HG02678 (cell line): ENCODE measurements at regions not wholly inside any gene's neighbourhood (a gene's known extent, or its start where the extent isn't known, plus 50 kb on each side); places are given as distances from the start of the nearest gene placed in this dataset.

ENCODE experiments used
- ATAC-seq: cut with Tn5 transposase; IDR thresholded peaks from one replicate; pipeline ENCODE4 v1.9.1; 2021; ENCODE audit warnings: mild to moderate bottlenecking, moderate library complexity; ENCODE audit not compliant: unreplicated experiment

- ATAC-seq = no peak
Observed at GRCh38 chr13:74329962-74330361, 195.8 kb upstream of the KLF12 start.

- no peak for ATAC-seq
Observed at GRCh38 chr13:74325106-74325505, 190.9 kb upstream of the KLF12 start.

- ATAC-seq = no peak
Observed at GRCh38 chr13:74324338-74324737, 190.1 kb upstream of the KLF12 start.

- ATAC-seq = no peak
Observed at GRCh38 chr13:74322562-74322961, 188.4 kb upstream of the KLF12 start.

- ATAC-seq = no peak
Observed at GRCh38 chr13:74320282-74320681, 186.1 kb upstream of the KLF12 start.

GRCh38 chr13:74316547-74316946 lies 182.3 kb upstream of the KLF12 start:
- ATAC-seq = no peak

GRCh38 chr13:74306496-74306895 lies 172.3 kb upstream of the KLF12 start:
- no peak for ATAC-seq

GRCh38 chr13:74305876-74306275 lies 171.7 kb upstream of the KLF12 start:
- ATAC-seq = no peak

- no peak for ATAC-seq
Observed at GRCh38 chr13:74301258-74301935, 167.2 kb upstream of the KLF12 start.

- no peak for ATAC-seq
Observed at GRCh38 chr13:74300162-74300561, 166.0 kb upstream of the KLF12 start.

GRCh38 chr13:74299721-74300120 lies 165.5 kb upstream of the KLF12 start:
- no peak for ATAC-seq

- no peak for ATAC-seq
Observed at GRCh38 chr13:74298923-74299322, 164.7 kb upstream of the KLF12 start.

GRCh38 chr13:74289861-74290773 lies 155.9 kb upstream of the KLF12 start:
- peak; percentile 41 for ATAC-seq

- ATAC-seq = no peak
Observed at GRCh38 chr13:74289107-74289506, 154.9 kb upstream of the KLF12 start.

GRCh38 chr13:74288361-74288911 lies 154.2 kb upstream of the KLF12 start:
- no peak for ATAC-seq

- peak; percentile 40 for ATAC-seq
Observed at GRCh38 chr13:74287724-74288169, 153.5 kb upstream of the KLF12 start.

- ATAC-seq = no peak
Observed at GRCh38 chr13:74280795-74281490, 146.7 kb upstream of the KLF12 start.

- ATAC-seq = no peak
Observed at GRCh38 chr13:74280093-74280794, 146.0 kb upstream of the KLF12 start.

- ATAC-seq = no peak
Observed at GRCh38 chr13:74278901-74279300, 144.7 kb upstream of the KLF12 start.

GRCh38 chr13:74274916-74275315 lies 140.7 kb upstream of the KLF12 start:
- no peak for ATAC-seq

GRCh38 chr13:74273581-74273980 lies 139.4 kb upstream of the KLF12 start:
- no peak for ATAC-seq
